Activated CD8-positive, alpha-beta memory T cell treated with anti-CD3 and anti-CD28 coated beads for 4 hours (primary cell): ENCODE measurements at regions not wholly inside any gene's neighbourhood (a gene's known extent, or its start where the extent isn't known, plus 50 kb on each side); places are given as distances from the start of the nearest gene placed in this dataset.

ENCODE experiments used
- DNase-seq, 2 donors: peaks; one replicate each; pipeline ENCODE4 v3.0.0-alpha.2; 2020; ENCODE audit warnings: low read depth in 2 of 2

DNA sequence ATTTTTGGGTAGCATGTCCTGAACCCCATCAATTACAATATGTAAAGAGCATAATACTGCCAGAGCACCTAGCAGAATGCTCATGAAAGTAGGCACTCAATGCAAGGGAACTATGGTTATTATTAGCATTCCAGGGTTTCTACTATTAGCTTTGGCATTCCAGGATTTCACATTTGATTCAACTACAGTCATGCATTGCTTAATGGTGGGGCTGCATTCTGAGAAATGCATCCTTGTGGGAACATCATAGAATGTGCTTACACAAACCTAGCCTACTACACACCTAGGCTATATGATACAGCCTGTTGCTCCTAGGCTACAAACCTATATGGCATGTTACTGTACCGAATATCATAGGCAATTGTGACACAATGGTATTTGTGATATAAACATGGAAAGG lies 247.8 kb downstream of the CD83 start:
- DNase-seq, result no peak

- no peak for DNase-seq
These were observed 248.7 kb downstream of the CD83 start for GRCh38 chr6:14366315-14366714.

DNA sequence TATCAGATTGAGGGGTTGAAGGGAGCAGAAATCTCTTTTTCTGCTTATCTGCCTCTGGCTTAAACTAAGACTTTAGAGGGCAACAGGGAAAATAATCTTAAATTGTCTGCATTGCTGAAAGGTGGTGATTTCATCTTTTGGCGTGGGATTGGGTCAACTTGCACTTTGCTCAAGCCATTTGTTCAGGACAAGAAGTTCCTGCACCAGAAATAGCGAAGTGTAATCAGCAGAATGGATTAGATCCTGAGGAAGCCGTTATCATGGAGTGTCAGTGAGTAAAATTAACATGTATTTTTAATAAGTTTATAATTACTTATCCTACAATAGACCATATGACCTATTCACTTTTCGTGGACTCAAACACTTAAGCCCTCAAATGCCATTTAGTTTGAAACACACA lies 249.3 kb downstream of the CD83 start:
- DNase-seq, result no peak

GRCh38 chr6:14367296-14367695 lies 249.7 kb downstream of the CD83 start:
- DNase-seq, result no peak

- DNase-seq, result no peak
These were observed 252.1 kb downstream of the CD83 start for GRCh38 chr6:14369717-14370116.

DNA sequence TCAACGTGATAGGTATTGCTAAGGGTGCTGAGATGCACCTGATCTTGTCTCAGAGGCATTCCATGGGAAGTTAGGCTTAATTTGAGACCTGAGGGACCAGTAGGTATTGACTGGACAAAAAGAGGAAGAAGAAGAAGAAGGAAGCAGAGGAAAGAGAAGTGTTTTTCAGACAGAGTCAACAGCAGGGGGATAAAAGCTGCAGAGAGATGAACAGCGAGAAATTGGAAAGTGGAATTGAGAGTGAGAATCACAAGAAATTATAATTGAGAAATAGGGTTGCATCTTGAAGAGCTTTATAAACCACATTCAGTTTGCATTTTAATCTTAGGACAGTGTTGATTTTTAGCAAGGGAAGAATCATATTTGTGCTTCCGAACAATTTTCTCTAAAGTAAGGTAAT lies 254.0 kb downstream of the CD83 start:
- DNase-seq, result no peak

DNA sequence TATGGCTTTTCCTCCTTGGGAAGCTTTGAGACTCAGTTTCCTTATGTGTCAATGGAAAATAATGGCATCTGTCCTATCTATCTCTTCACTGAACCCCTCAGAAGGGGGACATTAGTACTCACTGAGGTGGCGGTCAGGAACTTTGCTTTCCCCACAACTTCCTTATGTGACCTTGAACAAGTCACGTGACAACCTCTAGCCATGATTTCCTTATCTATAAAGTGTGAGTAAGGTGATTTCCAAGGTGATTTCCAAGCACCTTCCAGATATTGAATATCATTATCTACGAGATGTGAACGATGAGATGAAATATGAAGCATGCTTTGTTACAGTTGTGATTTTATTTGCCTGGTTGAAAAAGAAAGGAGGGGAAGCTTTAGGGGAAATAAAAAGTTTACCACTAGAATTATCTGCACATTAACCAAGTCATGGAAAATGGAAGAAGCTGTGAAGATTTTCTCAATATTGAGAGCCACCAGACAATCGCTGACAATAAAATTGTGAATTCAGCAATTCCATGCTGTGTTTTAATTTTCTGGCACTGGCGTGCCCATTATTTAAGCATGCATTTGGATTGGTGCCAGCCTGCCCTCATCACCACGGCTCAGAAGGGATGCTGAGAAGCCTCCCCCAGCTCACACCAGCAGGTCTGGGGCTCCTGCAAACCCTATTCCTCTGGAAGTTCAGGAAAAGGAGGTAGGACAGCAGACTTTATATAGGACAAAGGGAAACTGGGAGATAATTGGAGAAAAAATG lies 255.3 kb downstream of the CD83 start:
- DNase-seq, result no peak

DNA sequence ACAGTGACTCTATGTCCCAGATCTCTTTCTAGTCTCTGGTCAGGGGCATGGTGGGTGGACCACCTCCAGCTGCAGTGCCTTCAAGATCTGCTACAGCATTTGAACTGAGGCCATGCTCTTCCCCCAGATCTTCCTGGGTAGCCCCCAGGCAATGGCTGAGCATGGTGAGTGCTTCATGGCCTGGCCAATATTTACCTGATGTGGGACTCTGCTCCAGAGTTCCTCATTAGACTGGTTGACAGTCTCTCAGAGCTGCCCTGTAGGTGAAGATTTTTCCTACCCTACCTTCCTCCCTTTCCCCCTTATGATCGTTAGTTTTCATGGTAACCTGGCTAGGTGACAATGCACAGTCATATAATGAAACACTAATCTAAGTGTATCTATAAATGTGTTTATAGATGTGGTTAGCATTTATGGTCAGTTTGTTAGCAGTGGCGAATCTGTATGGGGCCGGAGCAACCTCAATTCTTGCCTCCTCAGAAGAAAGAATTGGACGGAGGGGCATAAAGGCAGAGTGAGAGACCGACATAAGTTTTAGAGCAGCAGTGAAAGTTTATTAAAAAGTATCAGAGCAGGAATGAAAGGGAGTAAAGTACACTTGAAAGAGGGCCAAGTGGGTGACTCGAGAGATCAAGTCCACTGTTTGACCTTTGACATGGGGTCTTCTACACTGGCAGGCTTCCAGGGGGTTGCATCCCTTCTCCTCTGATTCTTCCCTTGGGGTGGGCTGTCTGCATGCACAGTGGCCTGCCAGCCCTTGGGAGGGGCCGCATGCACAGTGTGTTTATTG lies 256.3 kb downstream of the CD83 start:
- DNase-seq, result no peak

DNA sequence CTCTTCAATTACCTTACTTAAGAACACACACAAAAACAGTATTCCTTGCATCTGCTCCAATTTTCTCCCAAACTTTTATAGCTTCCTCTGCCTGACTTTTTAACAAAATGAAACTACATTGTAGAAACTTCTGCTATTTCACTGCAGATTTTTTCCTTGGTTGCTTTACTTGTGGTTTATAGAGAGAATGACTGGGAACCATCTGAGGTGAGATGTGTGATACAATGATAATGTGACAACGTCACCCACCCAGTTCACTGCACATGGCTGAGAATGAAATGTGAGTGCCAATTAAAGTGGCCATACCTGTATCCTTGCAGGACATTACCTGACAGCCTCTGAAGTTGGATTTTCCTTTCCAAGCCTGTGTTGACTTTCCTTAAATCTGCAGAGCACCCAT lies 258.4 kb downstream of the CD83 start:
- no peak for DNase-seq

GRCh38 chr6:14379568-14379967 lies 262.0 kb downstream of the CD83 start:
- DNase-seq, result no peak

- no peak for DNase-seq
These were observed 262.7 kb downstream of the CD83 start for GRCh38 chr6:14380086-14380820.

DNA sequence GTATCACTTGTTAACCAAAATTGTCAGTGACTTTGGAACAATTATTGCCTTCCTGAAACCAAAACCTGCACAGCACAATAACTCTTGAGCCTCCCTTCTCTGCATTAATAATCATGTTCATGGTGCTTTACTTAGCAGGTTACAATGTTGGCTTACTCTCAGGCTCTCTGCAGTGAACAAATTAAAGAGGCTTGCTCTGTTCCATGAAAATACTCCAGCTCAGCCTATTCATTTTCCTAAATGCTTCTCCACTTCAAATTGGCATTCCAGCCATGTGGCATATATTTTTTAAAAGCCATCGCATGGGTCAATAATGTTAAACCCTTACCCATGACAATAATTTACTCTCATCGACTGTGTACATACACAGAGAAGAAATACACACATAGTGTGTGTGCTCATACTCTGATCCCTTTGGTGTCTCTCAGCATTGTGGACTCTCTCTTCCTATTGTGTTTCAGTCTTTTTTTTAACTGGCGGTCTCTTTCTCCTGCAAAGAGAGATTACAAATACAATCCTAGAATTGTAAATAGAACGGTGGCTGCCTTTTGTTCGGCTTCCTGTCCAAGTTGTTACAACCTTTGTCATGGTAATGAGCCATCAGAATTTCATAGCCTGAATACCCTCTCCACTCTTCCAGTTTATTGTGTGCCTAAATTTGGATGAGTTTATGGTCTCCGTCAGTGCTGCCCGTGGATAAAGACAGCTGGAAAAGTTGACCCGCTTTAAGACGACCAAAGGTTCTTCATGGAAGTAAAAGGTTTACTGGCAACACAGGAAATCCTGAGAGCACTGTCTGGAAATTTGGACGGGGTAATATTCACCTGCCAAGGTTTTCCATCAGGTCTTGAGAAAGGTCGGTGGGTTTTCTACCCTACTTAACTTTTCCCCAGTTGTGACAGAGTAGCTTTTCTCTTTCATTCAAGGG lies 263.6 kb downstream of the CD83 start:
- no peak for DNase-seq

- no peak for DNase-seq
These were observed 264.5 kb downstream of the CD83 start for GRCh38 chr6:14381829-14382677.

DNA sequence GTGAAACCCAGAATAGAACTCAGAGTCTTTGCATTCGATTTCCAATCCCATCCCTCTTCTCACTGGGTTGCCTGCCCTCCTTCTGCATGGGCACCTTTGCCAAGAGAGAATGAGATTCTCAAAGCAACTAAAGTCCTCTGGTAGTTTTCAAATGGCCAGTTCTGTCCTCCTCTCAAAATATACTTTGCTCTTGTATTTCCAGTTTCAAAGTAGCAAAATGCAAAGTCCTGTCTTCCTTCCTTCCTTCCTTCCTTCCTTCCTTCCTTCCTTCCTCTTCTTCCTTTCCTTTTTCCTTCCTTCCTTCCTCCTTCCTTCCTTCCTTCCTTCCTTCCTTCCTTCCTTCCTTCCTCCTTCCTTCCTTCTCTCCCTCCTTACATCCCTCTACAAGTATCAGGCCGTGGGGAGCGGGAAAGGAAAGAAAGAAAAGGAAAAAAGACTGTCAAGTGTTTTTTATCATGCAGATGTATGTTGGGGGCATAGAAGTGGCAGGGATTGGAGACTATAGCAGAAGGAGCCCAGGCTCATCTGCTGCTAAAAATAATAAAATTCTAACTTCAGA lies 265.2 kb downstream of the CD83 start:
- no peak for DNase-seq

- no peak for DNase-seq
These were observed 266.0 kb downstream of the CD83 start for GRCh38 chr6:14383393-14384174.

- DNase-seq, result no peak
These were observed 266.8 kb downstream of the CD83 start for GRCh38 chr6:14384175-14384949.

DNA sequence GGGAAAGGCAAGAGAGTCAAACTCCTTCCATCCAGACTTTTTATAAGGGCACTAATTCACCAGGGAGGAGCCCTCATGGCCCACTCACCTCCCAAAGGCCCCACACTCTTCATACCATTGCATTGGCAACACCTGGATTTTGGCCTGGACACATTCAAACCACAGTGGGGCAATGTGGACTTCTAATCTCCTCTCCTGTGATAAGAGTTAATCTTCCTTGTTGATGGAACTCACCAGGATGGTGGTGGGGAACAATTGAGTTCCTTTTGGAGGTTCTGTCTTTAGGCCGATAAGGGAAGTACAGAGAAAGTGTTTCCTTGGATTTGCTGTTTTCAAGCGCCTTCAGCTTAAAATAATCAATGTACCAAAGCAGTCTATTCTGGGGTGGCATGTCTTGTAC lies 268.7 kb downstream of the CD83 start:
- no peak for DNase-seq

DNA sequence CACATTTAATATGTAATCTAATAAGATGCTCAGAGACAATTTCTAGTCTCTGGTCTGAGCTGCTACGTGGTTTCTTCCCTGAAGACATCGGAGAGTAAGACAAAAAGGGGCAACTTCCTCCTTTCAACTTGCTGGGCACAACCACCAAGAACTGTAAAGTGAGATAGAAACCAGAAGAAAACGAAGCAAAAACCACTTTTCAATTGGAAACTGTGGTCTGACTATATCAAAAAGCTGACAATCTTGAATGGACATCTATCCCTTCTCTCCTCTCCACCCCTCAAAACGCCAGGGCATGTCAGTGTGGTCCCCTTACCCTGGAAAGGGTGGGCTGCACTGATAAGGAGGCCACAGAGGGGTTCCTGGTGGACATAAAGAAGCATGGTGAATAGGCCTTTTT lies 269.1 kb downstream of the CD83 start:
- DNase-seq, result no peak

- DNase-seq, result no peak
These were observed 270.8 kb downstream of the CD83 start for GRCh38 chr6:14388371-14388770.
